ENCODE measurements at regions not wholly inside any gene's neighbourhood (a gene's known extent, or its start where the extent isn't known, plus 50 kb on each side); places are given as distances from the start of the nearest gene placed in this dataset.

GRCh38 chr2:150228936-150229335, 258.5 kb downstream of the RND3 start:
- Histone ChIP-seq H3K27ac (ENCODE audit: low read depth, low read length) (no peak overlapping the region), H3K4me1 (ENCODE audit: insufficient read depth, low read length) (no peaks in the 10 kb centered on the region), H3K4me3 (ENCODE audit: low read depth in 1 of 2, low read length in 2 of 2) (no peak overlapping the region), H3K27me3 (ENCODE audit: control insufficient read depth in 1 of 2, insufficient read depth in 2 of 2, low read length in 2 of 2) (no peaks in the 10 kb centered on the region), H3K9me3 (ENCODE audit: low read length) (no peaks in the 10 kb centered on the region), H3K36me3 (ENCODE audit: insufficient read depth, low read length) (no peaks in the 10 kb centered on the region), H3K9ac (ENCODE audit: low read length) (no peak overlapping the region)

DNA sequence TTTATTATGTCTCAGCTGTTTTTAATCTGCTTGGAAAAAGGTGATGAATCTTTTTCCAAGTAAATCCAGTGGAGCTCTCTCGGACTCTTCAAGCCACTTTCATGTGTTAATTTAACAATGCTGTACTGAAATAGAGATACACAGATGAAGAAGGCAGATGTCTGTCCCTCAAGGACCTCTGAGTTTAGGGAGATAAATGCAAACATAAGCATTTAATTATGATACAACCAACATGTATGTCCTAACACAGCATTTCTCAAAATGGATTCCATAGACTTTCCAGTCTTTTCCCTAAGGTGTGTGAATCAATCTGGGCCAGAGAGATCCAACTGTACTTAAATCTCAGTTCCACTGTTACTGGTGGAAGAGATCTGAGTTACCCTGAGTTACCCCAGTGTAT, 262.4 kb downstream of the RND3 start:
- no peak overlapping the region for H3K4me3 ChIP-seq (ENCODE audit: low read depth in 1 of 2, low read length in 2 of 2)
- no peaks in the 10 kb centered on the region for H3K27me3 ChIP-seq (ENCODE audit: control insufficient read depth in 1 of 2, insufficient read depth in 2 of 2, low read length in 2 of 2)
- no peak overlapping the region for H3K9ac ChIP-seq (ENCODE audit: low read length)
- H3K9me3 ChIP-seq (ENCODE audit: low read length): no peaks in the 10 kb centered on the region
- no peaks in the 10 kb centered on the region for H3K4me1 ChIP-seq (ENCODE audit: insufficient read depth, low read length)
- no peaks in the 10 kb centered on the region for H3K36me3 ChIP-seq (ENCODE audit: insufficient read depth, low read length)
- H3K27ac ChIP-seq (ENCODE audit: low read depth, low read length): no peak overlapping the region

- Histone ChIP-seq H3K9me3 (ENCODE audit: low read length) (no peaks in the 10 kb centered on the region), H3K9ac (ENCODE audit: low read length) (no peak overlapping the region), H3K4me3 (ENCODE audit: low read depth in 1 of 2, low read length in 2 of 2) (no peak overlapping the region), H3K27ac (ENCODE audit: low read depth, low read length) (no peak overlapping the region), H3K27me3 (ENCODE audit: control insufficient read depth in 1 of 2, insufficient read depth in 2 of 2, low read length in 2 of 2) (no peaks in the 10 kb centered on the region), H3K36me3 (ENCODE audit: insufficient read depth, low read length) (no peaks in the 10 kb centered on the region), H3K4me1 (ENCODE audit: insufficient read depth, low read length) (no peaks in the 10 kb centered on the region)
Measured at GRCh38 chr2:150224321-150224720, 263.1 kb downstream of the RND3 start.

GRCh38 chr2:150222942-150223341, 264.5 kb downstream of the RND3 start:
- no peaks in the 10 kb centered on the region for H3K4me1 ChIP-seq (ENCODE audit: insufficient read depth, low read length)
- H3K9me3 ChIP-seq (ENCODE audit: low read length): no peaks in the 10 kb centered on the region
- no peak overlapping the region for H3K9ac ChIP-seq (ENCODE audit: low read length)
- H3K27me3 ChIP-seq (ENCODE audit: control insufficient read depth in 1 of 2, insufficient read depth in 2 of 2, low read length in 2 of 2): no peaks in the 10 kb centered on the region
- no peak overlapping the region for H3K27ac ChIP-seq (ENCODE audit: low read depth, low read length)
- no peaks in the 10 kb centered on the region for H3K36me3 ChIP-seq (ENCODE audit: insufficient read depth, low read length)
- H3K4me3 ChIP-seq (ENCODE audit: low read depth in 1 of 2, low read length in 2 of 2): no peak overlapping the region

- Histone ChIP-seq H3K4me3 (ENCODE audit: low read depth in 1 of 2, low read length in 2 of 2) (no peak overlapping the region), H3K27ac (ENCODE audit: low read depth, low read length) (no peak overlapping the region), H3K9me3 (ENCODE audit: low read length) (no peaks in the 10 kb centered on the region), H3K9ac (ENCODE audit: low read length) (no peak overlapping the region), H3K36me3 (ENCODE audit: insufficient read depth, low read length) (no peaks in the 10 kb centered on the region), H3K4me1 (ENCODE audit: insufficient read depth, low read length) (no peaks in the 10 kb centered on the region), H3K27me3 (ENCODE audit: control insufficient read depth in 1 of 2, insufficient read depth in 2 of 2, low read length in 2 of 2) (no peaks in the 10 kb centered on the region)
Measured at GRCh38 chr2:150222379-150222778, 265.1 kb downstream of the RND3 start.

- Histone ChIP-seq H3K4me1 (ENCODE audit: insufficient read depth, low read length) (peaks cover 7% of the 10 kb centered on the region), H3K4me3 (ENCODE audit: low read depth in 1 of 2, low read length in 2 of 2) (no peak overlapping the region), H3K27me3 (ENCODE audit: control insufficient read depth in 1 of 2, insufficient read depth in 2 of 2, low read length in 2 of 2) (no peaks in the 10 kb centered on the region), H3K9ac (ENCODE audit: low read length) (no peak overlapping the region), H3K9me3 (ENCODE audit: low read length) (no peaks in the 10 kb centered on the region), H3K27ac (ENCODE audit: low read depth, low read length) (no peak overlapping the region), H3K36me3 (ENCODE audit: insufficient read depth, low read length) (no peaks in the 10 kb centered on the region)
Measured at GRCh38 chr2:150219861-150220260, 267.6 kb downstream of the RND3 start.

DNA sequence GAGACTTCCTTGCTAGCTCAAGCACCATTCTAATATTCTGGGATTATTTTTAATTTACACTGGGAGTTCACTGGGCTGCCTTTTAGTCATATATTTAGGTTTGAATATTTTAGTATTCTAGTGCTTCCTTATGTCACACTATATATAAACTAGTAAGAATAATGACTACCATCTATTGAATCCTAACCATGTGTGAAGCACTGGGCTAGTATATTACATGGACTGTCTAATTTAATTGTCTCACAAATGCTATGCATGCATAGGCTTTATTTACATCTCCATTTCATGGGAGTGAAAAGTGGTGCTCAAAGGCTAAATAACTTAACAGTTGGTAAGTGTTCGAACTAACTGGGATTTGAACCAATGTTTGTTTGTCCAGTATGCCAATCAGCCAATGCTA, 272.4 kb downstream of the RND3 start:
- H3K4me3 ChIP-seq (ENCODE audit: low read depth in 1 of 2, low read length in 2 of 2): no peak overlapping the region
- no peak overlapping the region for H3K27ac ChIP-seq (ENCODE audit: low read depth, low read length)
- H3K9ac ChIP-seq (ENCODE audit: low read length): no peak overlapping the region
- H3K4me1 ChIP-seq (ENCODE audit: insufficient read depth, low read length): peaks cover 7% of the 10 kb centered on the region
- H3K9me3 ChIP-seq (ENCODE audit: low read length): no peaks in the 10 kb centered on the region
- H3K27me3 ChIP-seq (ENCODE audit: control insufficient read depth in 1 of 2, insufficient read depth in 2 of 2, low read length in 2 of 2): no peaks in the 10 kb centered on the region
- no peaks in the 10 kb centered on the region for H3K36me3 ChIP-seq (ENCODE audit: insufficient read depth, low read length)

- H3K9me3 ChIP-seq (ENCODE audit: low read length): no peaks in the 10 kb centered on the region
- no peaks in the 10 kb centered on the region for H3K36me3 ChIP-seq (ENCODE audit: insufficient read depth, low read length)
- no peak overlapping the region for H3K4me3 ChIP-seq (ENCODE audit: low read depth in 1 of 2, low read length in 2 of 2)
- H3K4me1 ChIP-seq (ENCODE audit: insufficient read depth, low read length): peaks cover 7% of the 10 kb centered on the region
- no peaks in the 10 kb centered on the region for H3K27me3 ChIP-seq (ENCODE audit: control insufficient read depth in 1 of 2, insufficient read depth in 2 of 2, low read length in 2 of 2)
- no peak overlapping the region for H3K27ac ChIP-seq (ENCODE audit: low read depth, low read length)
- H3K9ac ChIP-seq (ENCODE audit: low read length): no peak overlapping the region
Measured at GRCh38 chr2:150214626-150215025, 272.8 kb downstream of the RND3 start.

DNA sequence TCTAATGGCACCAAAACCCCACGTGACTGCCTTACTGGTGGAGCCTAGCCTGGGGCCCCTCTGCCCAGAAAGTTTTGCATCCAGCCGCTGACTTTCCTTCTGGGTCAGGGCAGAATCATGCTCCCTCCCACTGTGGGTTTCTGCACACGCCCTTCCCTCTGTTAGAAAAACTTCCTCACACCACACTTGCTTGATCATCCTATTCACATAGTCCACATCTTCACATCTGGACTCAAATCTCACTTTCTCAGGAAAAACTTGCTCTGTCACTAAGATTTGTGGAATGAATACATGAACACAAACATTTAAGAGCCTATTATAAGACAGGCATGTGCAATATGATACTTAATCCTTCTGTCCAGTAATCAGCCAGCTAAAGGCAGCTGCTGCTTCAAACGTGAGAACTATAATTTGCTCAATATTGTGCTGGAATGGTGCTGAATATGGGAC, 274.7 kb downstream of the RND3 start:
- Histone ChIP-seq H3K4me3 (ENCODE audit: low read depth in 1 of 2, low read length in 2 of 2) (no peak overlapping the region), H3K9ac (ENCODE audit: low read length) (no peak overlapping the region), H3K9me3 (ENCODE audit: low read length) (no peaks in the 10 kb centered on the region), H3K27me3 (ENCODE audit: control insufficient read depth in 1 of 2, insufficient read depth in 2 of 2, low read length in 2 of 2) (no peaks in the 10 kb centered on the region), H3K36me3 (ENCODE audit: insufficient read depth, low read length) (no peaks in the 10 kb centered on the region), H3K4me1 (ENCODE audit: insufficient read depth, low read length) (peaks cover 20% of the 10 kb centered on the region), H3K27ac (ENCODE audit: low read depth, low read length) (no peak overlapping the region)

GRCh38 chr2:150211164-150211631, 276.3 kb downstream of the RND3 start:
- Histone ChIP-seq H3K9ac (ENCODE audit: low read length) (no peak overlapping the region), H3K36me3 (ENCODE audit: insufficient read depth, low read length) (no peaks in the 10 kb centered on the region), H3K9me3 (ENCODE audit: low read length) (no peaks in the 10 kb centered on the region), H3K27ac (ENCODE audit: low read depth, low read length) (no peak overlapping the region), H3K27me3 (ENCODE audit: control insufficient read depth in 1 of 2, insufficient read depth in 2 of 2, low read length in 2 of 2) (no peaks in the 10 kb centered on the region), H3K4me1 (ENCODE audit: insufficient read depth, low read length) (peaks cover 15% of the 10 kb centered on the region), H3K4me3 (ENCODE audit: low read depth in 1 of 2, low read length in 2 of 2) (no peak overlapping the region)

- Histone ChIP-seq H3K9ac (ENCODE audit: low read length) (no peak overlapping the region), H3K4me3 (ENCODE audit: low read depth in 1 of 2, low read length in 2 of 2) (no peak overlapping the region), H3K4me1 (ENCODE audit: insufficient read depth, low read length) (peaks cover 13% of the 10 kb centered on the region), H3K27me3 (ENCODE audit: control insufficient read depth in 1 of 2, insufficient read depth in 2 of 2, low read length in 2 of 2) (no peaks in the 10 kb centered on the region), H3K36me3 (ENCODE audit: insufficient read depth, low read length) (no peaks in the 10 kb centered on the region), H3K9me3 (ENCODE audit: low read length) (no peaks in the 10 kb centered on the region), H3K27ac (ENCODE audit: low read depth, low read length) (no peak overlapping the region)
Measured at GRCh38 chr2:150209746-150210145, 277.7 kb downstream of the RND3 start.

DNA sequence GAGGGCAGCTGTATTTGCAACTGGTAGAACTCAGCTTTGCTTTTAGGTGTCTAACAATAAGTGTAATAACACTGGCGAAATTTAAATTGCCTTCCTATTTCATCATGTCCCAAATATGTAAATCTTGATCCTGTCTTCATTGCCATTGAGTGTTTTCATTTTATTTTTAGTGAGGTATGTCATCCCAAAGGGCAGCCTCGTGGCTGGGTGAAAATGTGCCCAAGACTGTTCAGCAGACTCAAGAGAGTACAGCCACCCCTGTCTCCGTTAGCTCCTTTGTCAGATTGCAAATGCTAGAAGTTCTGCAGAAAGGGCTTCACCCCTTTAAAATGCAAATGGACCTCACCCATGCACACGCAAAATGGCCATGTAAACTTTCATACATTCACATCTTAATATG, 278.8 kb downstream of the RND3 start:
- H3K9ac ChIP-seq (ENCODE audit: low read length): no peak overlapping the region
- no peaks in the 10 kb centered on the region for H3K9me3 ChIP-seq (ENCODE audit: low read length)
- peaks cover 13% of the 10 kb centered on the region for H3K4me1 ChIP-seq (ENCODE audit: insufficient read depth, low read length)
- H3K27ac ChIP-seq (ENCODE audit: low read depth, low read length): no peak overlapping the region
- H3K36me3 ChIP-seq (ENCODE audit: insufficient read depth, low read length): no peaks in the 10 kb centered on the region
- H3K4me3 ChIP-seq (ENCODE audit: low read depth in 1 of 2, low read length in 2 of 2): no peak overlapping the region
- H3K27me3 ChIP-seq (ENCODE audit: control insufficient read depth in 1 of 2, insufficient read depth in 2 of 2, low read length in 2 of 2): no peaks in the 10 kb centered on the region
